BJ (cell line): ENCODE measurements at regions not wholly inside any gene's neighbourhood (a gene's known extent, or its start where the extent isn't known, plus 50 kb on each side); places are given as distances from the start of the nearest gene placed in this dataset.

Experiments
- CTCF ChIA-PET: fragments of 350-600 bp; formaldehyde crosslinking; extraction: SDS; loops from one replicate; lab custom pipeline; 2021; ENCODE audit warnings: antibody characterized with exemption, inconsistent platforms; lab: Yijun Ruan, JAX
- POLR2A ChIA-PET: fragments of 300-600 bp; sonication (Branson Sonifier 250); formaldehyde crosslinking; extraction: SDS; loops from one replicate; lab custom pipeline; 2021; ENCODE audit warnings: antibody characterized with exemption; lab: Charles Lee
- DNase-seq: peaks from one replicate; pipeline ENCODE4 v3.0.0-alpha.2; 2011; ENCODE audit warnings: low read depth
- H3K27me3 ChIP-seq: 2 replicates; pipeline ENCODE4 v1.6.0; 2011; ENCODE audit warnings: low read length; ENCODE audit not compliant: control insufficient read depth, insufficient read depth
- H3K36me3 ChIP-seq: 2 replicates; pipeline ENCODE4 v1.5.1; 2011; ENCODE audit warnings: low read length; ENCODE audit not compliant: control insufficient read depth, insufficient read depth
- H3K4me3 ChIP-seq: 2 replicates; pipeline ENCODE4 v1.5.1; 2011; ENCODE audit warnings: low read depth, mild to moderate bottlenecking, control low read depth, low read length
- TF ChIP-seq, protein P1 (sequence below): IDR thresholded peaks from 2 replicates; pipeline ENCODE4 v1.5.1; 2011; ENCODE audit warnings: low read depth, mild to moderate bottlenecking, control low read depth, inconsistent platforms, low read length, moderate library complexity; ENCODE audit not compliant: insufficient read depth

DNA sequence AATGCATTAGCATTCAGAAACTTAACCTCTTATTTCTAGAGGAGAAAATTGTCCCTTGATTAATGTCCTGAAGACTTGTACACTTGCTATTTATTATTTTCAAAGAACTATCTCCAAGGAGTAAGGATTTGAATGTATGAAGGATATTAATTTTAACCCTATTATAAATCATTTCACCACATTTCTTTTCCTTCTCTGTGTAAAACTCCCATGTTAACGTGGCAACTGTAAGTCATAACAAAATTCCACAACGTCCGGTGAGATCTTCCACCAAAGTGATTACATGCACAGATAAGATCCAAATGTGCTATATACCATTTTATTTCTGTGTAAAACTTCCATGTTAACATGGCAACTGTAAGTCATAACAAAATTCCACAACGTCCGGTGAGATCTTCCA, 229.1 kb upstream of the ARHGEF26 start:
- ChIA-PET POLR2A (no interaction called here), CTCF (no interaction called here)
- Histone ChIP-seq H3K4me3 (no peak overlapping the region), H3K27me3 (no peaks in the 10 kb centered on the region), H3K36me3 (no peaks in the 10 kb centered on the region)
- no peak for DNase-seq
- TF ChIP-seq, protein P1, sequence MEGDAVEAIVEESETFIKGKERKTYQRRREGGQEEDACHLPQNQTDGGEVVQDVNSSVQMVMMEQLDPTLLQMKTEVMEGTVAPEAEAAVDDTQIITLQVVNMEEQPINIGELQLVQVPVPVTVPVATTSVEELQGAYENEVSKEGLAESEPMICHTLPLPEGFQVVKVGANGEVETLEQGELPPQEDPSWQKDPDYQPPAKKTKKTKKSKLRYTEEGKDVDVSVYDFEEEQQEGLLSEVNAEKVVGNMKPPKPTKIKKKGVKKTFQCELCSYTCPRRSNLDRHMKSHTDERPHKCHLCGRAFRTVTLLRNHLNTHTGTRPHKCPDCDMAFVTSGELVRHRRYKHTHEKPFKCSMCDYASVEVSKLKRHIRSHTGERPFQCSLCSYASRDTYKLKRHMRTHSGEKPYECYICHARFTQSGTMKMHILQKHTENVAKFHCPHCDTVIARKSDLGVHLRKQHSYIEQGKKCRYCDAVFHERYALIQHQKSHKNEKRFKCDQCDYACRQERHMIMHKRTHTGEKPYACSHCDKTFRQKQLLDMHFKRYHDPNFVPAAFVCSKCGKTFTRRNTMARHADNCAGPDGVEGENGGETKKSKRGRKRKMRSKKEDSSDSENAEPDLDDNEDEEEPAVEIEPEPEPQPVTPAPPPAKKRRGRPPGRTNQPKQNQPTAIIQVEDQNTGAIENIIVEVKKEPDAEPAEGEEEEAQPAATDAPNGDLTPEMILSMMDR, result no peak

DNA sequence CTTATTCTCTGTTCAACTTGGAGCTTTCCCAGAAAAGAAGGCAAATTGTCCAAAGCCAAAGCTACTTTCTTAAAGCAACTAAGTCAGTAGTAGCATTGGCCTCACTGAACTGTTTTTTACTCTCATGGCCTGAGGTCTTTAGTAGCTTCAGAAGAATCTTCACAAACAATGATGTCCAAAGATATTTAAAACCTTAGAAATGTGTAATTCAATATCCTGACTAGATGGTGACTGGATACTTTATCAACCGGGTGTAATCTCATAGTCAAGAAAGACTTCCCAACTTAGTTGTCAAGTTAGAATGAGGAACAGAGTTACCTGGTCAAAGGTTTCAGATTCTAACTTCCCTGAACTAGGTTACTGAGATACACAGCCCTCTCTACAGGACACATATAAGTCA, 226.3 kb upstream of the ARHGEF26 start:
- CTCF ChIA-PET, result interaction anchor here (0.8 kb wide), 1 partner anchor 1178 kb away, joined by 3 read pairs; no protein-coding TSS in a partner anchor
- TF ChIP-seq, protein P1, result no peak

DNA sequence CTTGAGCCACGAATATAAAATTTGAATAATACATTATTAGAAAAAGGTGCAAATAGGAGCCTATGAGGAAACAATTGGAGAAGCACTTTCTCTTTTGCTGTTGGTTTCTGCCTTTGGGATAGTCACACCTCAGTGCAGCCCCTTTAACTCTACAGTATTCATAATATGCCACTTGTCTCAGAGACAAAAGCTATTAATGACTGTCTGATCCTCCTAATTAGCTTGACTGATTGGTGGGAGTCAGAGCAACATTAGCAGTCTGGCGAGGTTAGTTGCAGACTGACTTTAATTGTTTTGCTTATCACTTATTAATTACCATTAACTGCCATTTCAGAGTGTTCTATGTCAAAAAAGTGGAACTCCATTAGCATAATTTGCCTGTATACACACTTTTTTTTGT, 225.0 kb upstream of the ARHGEF26 start:
- TF ChIP-seq, protein P1, result no peak
- H3K27me3 ChIP-seq, result no peaks in the 10 kb centered on the region
- H3K4me3 ChIP-seq, result no peak overlapping the region
- no peak for DNase-seq
- H3K36me3 ChIP-seq, result no peaks in the 10 kb centered on the region
- ChIA-PET POLR2A (no interaction called here), CTCF (no interaction called here)

More for the DNA sequence above, 226.3 kb upstream of the ARHGEF26 start:
- H3K27me3 ChIP-seq, result no peaks in the 10 kb centered on the region
- H3K4me3 ChIP-seq, result no peak overlapping the region
- POLR2A ChIA-PET, result no interaction called here
- no peaks in the 10 kb centered on the region for H3K36me3 ChIP-seq
- no peak for DNase-seq

DNA sequence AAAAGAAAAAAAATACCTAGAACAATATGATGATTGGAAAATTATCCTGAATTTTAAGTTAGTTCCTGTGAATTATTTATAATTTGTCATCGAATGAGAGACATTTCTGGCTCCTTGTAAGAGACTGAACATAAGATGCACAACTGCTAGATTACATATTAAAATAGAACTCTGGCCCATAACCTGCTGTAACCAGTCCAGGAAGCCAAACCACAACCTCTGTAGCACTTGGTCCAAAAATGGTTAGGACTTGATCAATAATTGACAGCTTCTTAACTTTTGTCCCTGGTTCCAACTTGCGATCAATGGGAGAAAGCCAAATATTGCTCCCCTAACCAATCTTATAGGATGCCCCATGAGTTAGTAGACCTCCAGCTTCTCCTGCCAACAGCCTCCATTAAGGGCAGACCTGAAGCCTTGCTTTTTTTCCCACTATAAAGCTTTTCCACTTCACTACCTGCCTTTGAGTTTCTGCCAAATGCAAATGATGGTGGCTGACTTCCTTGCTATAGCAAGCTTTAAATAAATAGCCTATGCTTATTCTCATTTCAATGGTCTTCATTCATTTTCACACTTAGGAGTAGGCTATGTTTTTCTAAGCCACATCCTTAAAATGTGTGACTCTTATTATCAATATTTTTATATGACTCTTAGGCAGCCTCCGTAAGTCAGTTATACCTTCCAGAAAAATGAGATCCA, 224.0 kb upstream of the ARHGEF26 start:
- TF ChIP-seq, protein P1, result no peak
- ChIA-PET CTCF (no interaction called here), POLR2A (no interaction called here)
- H3K4me3 ChIP-seq, result no peak overlapping the region
- no peak for DNase-seq
- no peaks in the 10 kb centered on the region for H3K27me3 ChIP-seq
- H3K36me3 ChIP-seq, result no peaks in the 10 kb centered on the region

DNA sequence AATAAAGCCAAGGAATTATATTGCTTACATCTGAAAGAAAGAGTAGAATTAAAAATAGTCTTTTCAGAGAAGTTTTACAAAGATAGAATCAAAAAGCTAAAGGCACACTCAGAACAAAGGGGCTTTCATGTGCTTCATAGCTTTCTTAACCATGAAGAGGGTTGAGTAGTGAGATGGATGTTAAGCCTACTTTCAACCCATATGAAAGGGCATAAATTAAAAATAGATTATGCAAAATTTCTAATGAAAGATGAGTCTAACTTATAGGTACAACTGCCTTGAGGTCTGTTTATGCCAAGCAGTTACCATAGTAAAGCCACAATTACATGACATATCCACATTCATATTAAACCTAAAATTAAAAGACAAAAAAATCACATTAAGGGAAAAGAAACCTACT, 223.3 kb upstream of the ARHGEF26 start:
- H3K4me3 ChIP-seq, result no peak overlapping the region
- DNase-seq, result no peak
- no peaks in the 10 kb centered on the region for H3K36me3 ChIP-seq
- TF ChIP-seq, protein P1, result no peak
- H3K27me3 ChIP-seq, result no peaks in the 10 kb centered on the region
- POLR2A ChIA-PET, result no interaction called here
- CTCF ChIA-PET, result no interaction called here
